ENCODE measurements at regions not wholly inside any gene's neighbourhood (a gene's known extent, or its start where the extent isn't known, plus 50 kb on each side); places are given as distances from the start of the nearest gene placed in this dataset.

- TF ChIP-seq, protein P1, sequence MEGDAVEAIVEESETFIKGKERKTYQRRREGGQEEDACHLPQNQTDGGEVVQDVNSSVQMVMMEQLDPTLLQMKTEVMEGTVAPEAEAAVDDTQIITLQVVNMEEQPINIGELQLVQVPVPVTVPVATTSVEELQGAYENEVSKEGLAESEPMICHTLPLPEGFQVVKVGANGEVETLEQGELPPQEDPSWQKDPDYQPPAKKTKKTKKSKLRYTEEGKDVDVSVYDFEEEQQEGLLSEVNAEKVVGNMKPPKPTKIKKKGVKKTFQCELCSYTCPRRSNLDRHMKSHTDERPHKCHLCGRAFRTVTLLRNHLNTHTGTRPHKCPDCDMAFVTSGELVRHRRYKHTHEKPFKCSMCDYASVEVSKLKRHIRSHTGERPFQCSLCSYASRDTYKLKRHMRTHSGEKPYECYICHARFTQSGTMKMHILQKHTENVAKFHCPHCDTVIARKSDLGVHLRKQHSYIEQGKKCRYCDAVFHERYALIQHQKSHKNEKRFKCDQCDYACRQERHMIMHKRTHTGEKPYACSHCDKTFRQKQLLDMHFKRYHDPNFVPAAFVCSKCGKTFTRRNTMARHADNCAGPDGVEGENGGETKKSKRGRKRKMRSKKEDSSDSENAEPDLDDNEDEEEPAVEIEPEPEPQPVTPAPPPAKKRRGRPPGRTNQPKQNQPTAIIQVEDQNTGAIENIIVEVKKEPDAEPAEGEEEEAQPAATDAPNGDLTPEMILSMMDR (IDR thresholded peaks at IDR 0.05; ENCODE audit: insufficient read depth, low read depth, low read length) = no peak
- no peak for TF ChIP-seq EZH2 (IDR thresholded peaks at IDR 0.05; ENCODE audit: insufficient read depth, low read length)
Measured at GRCh38 chr5:42337607-42338006, 85.6 kb upstream of the GHR start.

Measured in astrocyte (in vitro differentiated cells and primary cell).